Dermis microvascular lymphatic vessel endothelial cell (primary cell): ENCODE measurements at regions not wholly inside any gene's neighbourhood (a gene's known extent, or its start where the extent isn't known, plus 50 kb on each side); places are given as distances from the start of the nearest gene placed in this dataset.

Source experiments
- DNase-seq, 2 donors: peaks; one replicate each; pipeline versions ENCODE4 v3.0.0 to v3.0.0-alpha.2; 2010; ENCODE audit warnings: low read depth in 2 of 2

- DNase-seq = no peak
Measured at GRCh38 chr2:33655626-33656320, 56.7 kb upstream of the FAM98A start.

- no peak for DNase-seq
Measured at GRCh38 chr2:33652830-33653229, 53.7 kb upstream of the FAM98A start.

- no peak for DNase-seq
Measured at GRCh38 chr2:33650171-33650570, 51.1 kb upstream of the FAM98A start.
